HPDE6-E6E7 (cell line): ENCODE measurements at regions not wholly inside any gene's neighbourhood (a gene's known extent, or its start where the extent isn't known, plus 50 kb on each side); places are given as distances from the start of the nearest gene placed in this dataset.

Experiments used
- DNase-seq: peaks from one replicate; pipeline ENCODE4 v3.0.0; 2011; ENCODE audit warnings: missing footprints; ENCODE audit errors: extremely low spot score

- no peak for DNase-seq
Measured at GRCh38 chr16:9186061-9186460, 94.6 kb downstream of the HAPSTR1 start.

DNA sequence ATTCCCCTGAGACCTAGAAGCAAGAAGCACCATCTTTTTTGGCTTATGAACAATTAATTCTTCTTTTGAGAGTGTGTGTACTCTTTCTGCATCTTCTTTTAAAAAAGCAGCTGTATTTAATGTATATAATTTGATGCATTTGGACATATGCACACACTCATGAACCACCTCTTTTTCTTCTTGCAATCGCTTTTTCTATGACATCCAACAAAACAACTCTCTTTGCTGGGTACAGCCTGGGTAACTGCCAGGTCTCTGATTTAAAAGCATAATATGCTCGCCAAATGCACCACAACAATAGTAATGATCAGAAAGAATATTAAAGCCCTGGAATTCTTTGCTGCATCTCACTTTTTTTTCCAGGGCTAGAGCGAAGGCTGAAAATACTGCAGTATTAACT lies 97.3 kb downstream of the HAPSTR1 start:
- DNase-seq: no peak

DNA sequence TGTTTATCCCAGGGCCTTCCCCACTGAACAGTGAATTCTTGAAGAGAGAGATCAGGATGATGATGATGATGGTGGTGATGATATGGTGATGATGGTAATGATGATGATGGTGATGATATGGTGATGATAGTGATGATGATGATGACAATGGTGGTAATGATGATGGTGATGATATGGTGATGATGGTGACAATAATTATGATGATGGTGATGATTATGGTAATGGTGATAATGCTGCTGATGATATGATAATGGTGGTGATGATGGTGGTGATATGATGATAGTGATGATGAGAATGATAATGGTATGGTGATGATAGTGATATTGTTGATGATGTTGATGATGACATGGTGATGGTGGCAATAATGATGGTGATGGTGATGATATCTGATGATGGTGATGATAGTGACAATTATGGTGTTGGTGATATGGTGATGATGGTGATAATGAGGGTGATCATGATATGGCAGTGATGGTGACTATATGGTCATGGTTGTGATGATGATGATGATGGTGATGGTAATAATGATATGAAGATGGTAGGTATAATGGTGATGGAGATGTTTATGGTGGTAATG lies 99.9 kb downstream of the HAPSTR1 start:
- no peak for DNase-seq

DNA sequence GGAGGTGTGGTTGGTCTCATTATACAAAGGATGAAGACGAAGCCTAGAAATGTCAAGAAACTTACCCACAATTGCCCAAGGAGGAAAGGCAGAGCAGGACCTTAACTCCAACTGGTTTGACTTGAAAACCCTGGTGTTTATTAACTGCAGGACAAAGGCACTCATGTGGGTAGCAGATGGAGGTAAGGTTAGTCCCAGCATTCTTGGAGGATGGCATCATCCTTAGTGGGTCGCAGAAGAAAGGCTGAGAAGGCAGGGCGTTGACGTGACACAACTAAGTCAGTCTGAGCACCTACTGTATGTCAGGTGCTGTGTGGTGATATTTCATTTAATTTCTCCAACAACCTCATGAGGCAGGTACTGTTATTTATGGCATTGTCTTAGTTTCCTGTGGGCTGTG lies 101.3 kb downstream of the HAPSTR1 start:
- DNase-seq: no peak

DNA sequence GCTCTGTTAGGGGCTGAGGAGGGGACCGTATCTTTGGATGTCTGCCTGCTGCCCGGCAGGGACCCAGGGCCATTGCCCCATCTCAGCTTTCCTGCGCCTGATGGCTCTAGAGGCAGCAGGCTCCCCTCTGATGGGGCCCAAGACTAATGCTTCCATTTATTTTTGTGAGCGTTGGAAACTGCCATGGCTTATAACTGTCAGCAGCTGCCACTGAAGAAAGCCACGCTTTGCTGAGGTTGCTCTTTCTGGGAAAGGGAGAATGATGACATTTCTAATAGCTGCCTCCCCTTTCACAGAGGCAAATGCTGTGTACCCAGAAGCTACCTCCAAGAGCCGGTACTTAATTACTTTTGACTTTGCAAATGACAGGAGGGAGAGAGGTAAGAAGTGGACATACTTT lies 103.8 kb downstream of the HAPSTR1 start:
- DNase-seq: no peak

- DNase-seq: no peak
Measured at GRCh38 chr16:9197957-9198661, 106.7 kb downstream of the HAPSTR1 start.

- no peak for DNase-seq
Measured at GRCh38 chr16:9199311-9199710, 107.9 kb downstream of the HAPSTR1 start.

DNA sequence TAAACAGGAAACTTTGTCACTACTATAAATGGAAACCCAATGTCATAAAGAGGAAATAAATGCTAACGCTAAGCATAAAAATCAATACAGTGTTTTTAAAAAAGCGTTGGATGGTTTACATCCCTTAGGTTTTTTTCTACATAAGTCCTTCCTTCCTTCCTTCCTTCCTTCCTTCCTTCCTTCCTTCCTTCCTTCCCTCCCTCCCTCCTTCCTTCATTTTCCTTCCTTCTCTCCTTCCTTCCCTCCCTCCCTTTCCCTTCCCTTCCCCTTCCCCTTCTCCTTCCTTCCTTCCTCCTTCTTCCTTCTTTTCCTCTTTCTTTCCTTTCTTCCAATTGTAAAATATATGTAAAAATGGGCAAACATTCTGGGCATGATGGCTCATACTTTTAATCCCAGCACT lies 108.3 kb downstream of the HAPSTR1 start:
- no peak for DNase-seq

DNA sequence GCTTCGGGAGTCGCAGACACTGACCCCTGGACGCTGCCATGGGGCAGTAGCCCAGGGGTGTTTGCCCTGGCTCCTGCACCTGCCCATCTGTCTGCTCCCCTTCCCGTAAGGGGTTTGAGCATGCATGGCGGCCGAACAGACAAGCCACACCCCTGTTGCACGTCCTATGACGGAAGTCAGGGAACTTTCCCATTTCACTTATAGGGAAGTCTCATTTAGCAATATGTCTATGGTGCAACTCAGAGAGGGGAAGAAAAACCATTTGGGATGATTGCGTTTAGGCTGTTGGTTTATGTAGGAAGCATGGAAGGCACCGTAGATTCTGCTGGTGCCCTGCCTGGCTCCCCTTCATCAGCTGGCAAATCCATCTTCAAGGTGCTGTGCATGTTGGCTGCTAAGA lies 112.5 kb downstream of the HAPSTR1 start:
- no peak for DNase-seq

- DNase-seq: no peak
Measured at GRCh38 chr16:9205661-9206060, 114.2 kb downstream of the HAPSTR1 start.

- no peak for DNase-seq
Measured at GRCh38 chr16:9206156-9206555, 114.7 kb downstream of the HAPSTR1 start.

- DNase-seq: no peak
Measured at GRCh38 chr16:9212621-9213020, 121.2 kb downstream of the HAPSTR1 start.

- no peak for DNase-seq
Measured at GRCh38 chr16:9219813-9220212, 128.4 kb downstream of the HAPSTR1 start.

DNA sequence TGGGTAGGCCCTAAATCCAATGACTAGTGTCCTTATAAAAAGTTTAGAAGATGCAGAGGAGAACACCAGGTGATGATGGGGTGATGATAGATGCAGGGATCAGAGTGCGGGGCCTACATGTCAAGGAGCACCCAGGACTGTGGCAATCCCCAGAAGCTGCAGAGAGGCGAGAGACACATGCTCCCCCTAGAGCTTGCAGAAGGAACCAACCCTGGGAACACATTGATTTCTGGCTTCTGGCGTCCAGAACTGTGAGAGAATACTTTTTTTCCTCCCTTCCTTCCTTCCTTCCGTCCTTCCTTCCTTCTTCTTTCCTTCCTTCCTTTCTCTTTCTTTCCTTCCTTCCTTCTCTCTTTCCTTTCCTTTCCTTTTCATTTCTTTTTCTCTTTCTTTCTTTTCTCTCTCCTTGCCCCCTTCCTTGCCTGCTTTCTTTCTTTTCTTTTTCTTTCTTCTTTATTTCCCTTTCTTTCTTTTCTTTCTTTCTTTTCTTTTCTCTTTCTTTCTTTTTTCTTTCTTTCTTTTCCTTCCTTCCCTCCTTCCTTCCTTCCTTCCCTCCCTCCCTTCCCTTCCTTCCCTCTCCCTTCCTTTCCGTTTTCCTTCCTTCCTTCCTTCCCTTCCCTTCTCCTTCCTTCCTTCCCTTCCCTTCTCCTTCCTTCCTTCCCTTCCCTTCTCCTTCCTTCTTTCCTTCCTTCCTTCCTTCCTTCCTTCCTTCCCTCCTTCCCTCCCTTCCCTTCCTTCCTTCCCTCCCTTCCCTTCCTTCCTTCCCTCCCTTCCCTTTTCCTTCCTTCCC lies 134.3 kb downstream of the HAPSTR1 start:
- no peak for DNase-seq

- DNase-seq: no peak
Measured at GRCh38 chr16:9226924-9227323, 135.5 kb downstream of the HAPSTR1 start.

- DNase-seq: no peak
Measured at GRCh38 chr16:9231039-9231438, 139.6 kb downstream of the HAPSTR1 start.

DNA sequence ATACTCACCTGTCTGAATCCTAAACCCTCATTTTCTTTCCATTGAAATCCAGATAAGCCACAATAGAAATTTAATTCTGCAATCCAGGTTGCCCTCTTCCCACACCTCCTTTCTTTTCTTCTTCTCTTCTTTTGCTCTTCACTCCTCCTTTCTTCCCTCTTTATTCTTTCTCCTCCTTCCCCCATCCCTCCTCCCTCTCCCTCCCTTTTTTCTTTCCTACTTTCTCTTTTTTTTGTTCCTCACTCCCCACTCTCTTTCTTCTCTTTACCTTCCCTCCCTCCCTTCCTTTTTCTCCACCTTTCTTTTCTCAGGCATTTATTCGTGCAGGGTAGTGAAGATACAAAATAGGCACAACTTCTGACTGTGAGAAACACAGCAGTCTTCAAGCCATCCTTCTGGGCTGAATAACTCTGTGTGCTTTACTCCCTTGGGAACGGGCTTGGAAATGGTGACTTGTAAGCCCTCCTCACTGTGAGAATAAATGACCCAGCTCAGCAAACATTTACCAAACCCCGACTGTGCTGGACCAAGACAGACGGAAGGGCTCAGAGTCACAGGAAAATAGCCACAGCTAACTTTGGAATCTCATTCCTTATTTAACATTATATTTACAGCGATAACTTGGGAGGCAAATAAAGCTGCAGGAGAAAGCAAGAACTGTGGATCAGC lies 140.8 kb downstream of the HAPSTR1 start:
- no peak for DNase-seq

DNA sequence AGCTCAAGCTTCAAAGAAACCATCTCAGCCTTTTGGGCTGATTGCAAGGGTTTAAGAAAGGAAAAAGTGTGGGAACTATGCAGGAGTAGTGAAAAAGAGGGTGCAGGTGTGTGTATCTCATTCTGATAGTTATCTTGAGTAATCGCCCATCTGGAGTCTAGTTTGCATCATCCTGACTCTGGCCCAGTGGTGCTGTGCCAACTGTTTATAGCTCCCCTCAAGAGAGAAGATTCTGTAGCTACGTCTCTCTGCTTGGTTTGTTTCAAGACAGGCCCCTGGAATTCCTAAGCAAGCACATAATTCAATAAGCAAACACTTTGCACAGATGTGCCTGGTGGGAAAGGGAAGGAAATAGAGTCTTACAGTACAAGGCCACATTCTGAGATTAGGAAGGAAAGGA lies 144.4 kb downstream of the HAPSTR1 start:
- no peak for DNase-seq

DNA sequence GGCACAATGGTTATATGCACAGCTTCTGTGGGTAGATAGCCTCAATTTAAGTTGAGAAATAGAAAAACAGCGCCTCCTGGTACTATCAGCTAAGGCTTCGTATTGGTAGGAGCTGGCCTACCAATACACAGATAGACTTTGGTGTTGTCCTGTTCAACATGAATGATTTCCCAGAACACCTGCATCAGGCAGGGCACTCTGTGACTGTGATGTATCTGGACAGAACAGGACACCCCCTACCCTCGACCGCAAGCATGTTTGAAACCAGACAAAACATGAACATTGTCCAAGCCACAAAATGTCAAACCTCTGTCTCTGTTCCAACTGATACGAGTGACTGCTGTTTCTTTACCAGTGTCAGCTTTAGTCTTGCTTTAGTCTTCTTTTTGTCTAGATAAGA lies 144.9 kb downstream of the HAPSTR1 start:
- DNase-seq: no peak

DNA sequence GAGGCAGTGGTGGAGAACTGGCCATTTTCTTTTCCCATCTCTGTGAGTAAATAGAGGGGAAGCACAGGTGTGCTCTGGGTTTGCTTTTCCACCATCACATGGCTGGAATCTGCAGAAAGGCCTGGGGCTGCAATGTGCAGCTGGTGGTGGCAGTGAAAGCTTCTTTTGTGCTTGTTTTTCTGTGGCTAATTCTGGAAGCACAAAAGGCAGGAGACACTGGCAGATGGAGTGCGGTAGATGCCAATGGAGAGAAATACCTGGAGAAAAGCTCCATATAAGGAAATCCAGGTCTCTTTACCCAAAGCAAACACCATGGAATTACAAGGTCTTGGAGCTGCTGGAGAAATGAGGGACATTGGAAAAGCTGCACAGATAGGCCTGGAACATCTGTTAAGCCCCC lies 146.9 kb downstream of the HAPSTR1 start:
- DNase-seq: no peak

- no peak for DNase-seq
Measured at GRCh38 chr16:9241177-9241576, 149.7 kb downstream of the HAPSTR1 start.

- DNase-seq: no peak
Measured at GRCh38 chr16:9248162-9248561, 156.7 kb downstream of the HAPSTR1 start.

DNA sequence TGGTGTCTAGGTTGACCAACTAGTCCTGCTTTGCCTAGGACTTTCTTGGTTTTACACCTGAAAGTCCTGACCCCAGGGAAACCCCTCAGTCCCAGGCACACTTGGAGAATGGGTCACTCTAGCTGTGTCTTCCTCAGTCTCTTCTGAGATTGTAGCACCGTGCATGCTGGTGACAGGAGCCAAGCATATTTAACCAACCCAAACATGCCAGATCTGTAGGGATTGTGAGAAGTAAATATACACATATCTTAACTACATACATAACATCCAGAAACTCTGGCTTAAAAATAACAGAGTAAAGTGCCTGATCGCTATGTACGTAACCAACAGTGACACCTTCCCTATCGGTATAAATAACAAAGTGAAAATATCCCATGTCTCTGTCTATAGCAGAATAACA lies 158.1 kb downstream of the HAPSTR1 start:
- DNase-seq: no peak
